H9 (cell line): ENCODE measurements at regions not wholly inside any gene's neighbourhood (a gene's known extent, or its start where the extent isn't known, plus 50 kb on each side); places are given as distances from the start of the nearest gene placed in this dataset.

Experiments
- DNase-seq: peaks from one replicate; pipeline ENCODE4 v3.0.0-alpha.2; 2017
- H2AFZ ChIP-seq: one replicate; pipeline ENCODE4 v1.6.1; 2013; ENCODE audit warnings: mild to moderate bottlenecking, low read length, control low read depth, moderate library complexity
- H2AK5ac ChIP-seq: 2 replicates; pipeline ENCODE4 v1.6.1; 2013; ENCODE audit warnings: low read length, control low read depth, mixed read lengths; ENCODE audit not compliant: insufficient read length
- H2BK120ac ChIP-seq: one replicate; pipeline ENCODE4 v1.6.1; 2013; ENCODE audit warnings: low read depth, mild to moderate bottlenecking, low read length, control low read depth, inconsistent platforms; ENCODE audit not compliant: poor library complexity, severe bottlenecking
- H2BK12ac ChIP-seq: 2 replicates; pipeline ENCODE4 v1.6.1; 2013; ENCODE audit warnings: low read length, control low read depth, mixed read lengths, low read depth; ENCODE audit not compliant: insufficient read length
- H2BK15ac ChIP-seq: 2 replicates; pipeline ENCODE4 v1.6.1; 2013; ENCODE audit warnings: low read depth, low read length, control low read depth
- H2BK20ac ChIP-seq: one replicate; pipeline ENCODE4 v1.6.1; 2013; ENCODE audit warnings: low read depth, mild to moderate bottlenecking, low read length, control low read depth, inconsistent platforms; ENCODE audit not compliant: poor library complexity, severe bottlenecking
- H2BK5ac ChIP-seq: 2 replicates; pipeline ENCODE4 v1.6.1; 2013; ENCODE audit warnings: low read length, control low read depth, mixed read lengths; ENCODE audit not compliant: insufficient read length
- H3K14ac ChIP-seq: 2 replicates; pipeline ENCODE4 v1.6.1; 2013; ENCODE audit warnings: low read length, control low read depth; ENCODE audit not compliant: insufficient read depth
- H3K18ac ChIP-seq: 2 replicates; pipeline ENCODE4 v1.6.1; 2013; ENCODE audit warnings: low read depth, mild to moderate bottlenecking, mixed read lengths, low read length, control low read depth; ENCODE audit not compliant: insufficient read length
- H3K23ac ChIP-seq: 2 replicates; pipeline ENCODE4 v1.6.1; 2013; ENCODE audit warnings: low read length, control low read depth, mixed read lengths, low read depth; ENCODE audit not compliant: insufficient read length
- H3K23me2 ChIP-seq: 2 replicates; pipeline ENCODE4 v1.6.1; 2013; ENCODE audit warnings: low read depth, mild to moderate bottlenecking, mixed read lengths, low read length, control low read depth; ENCODE audit not compliant: insufficient read length, poor library complexity, severe bottlenecking
- H3K27ac ChIP-seq: 2 replicates; pipeline ENCODE4 v1.5.1; 2013; ENCODE audit warnings: low read length, control low read depth, mixed read lengths, low read depth; ENCODE audit not compliant: insufficient read length
- H3K27me3 ChIP-seq: 2 replicates; pipeline ENCODE4 v1.6.1; 2013; ENCODE audit warnings: low read length, control low read depth, inconsistent platforms; ENCODE audit not compliant: insufficient read depth
- H3K4ac ChIP-seq: 2 replicates; pipeline ENCODE4 v1.6.1; 2013; ENCODE audit warnings: low read depth, mild to moderate bottlenecking, control low read depth, inconsistent platforms, low read length, moderate library complexity
- H3K4me1 ChIP-seq: 2 replicates; pipeline ENCODE4 v1.6.1; 2013; ENCODE audit warnings: low read length, control low read depth, inconsistent platforms; ENCODE audit not compliant: insufficient read depth
- H3K4me2 ChIP-seq: 2 replicates; pipeline ENCODE4 v1.6.1; 2013; ENCODE audit warnings: low read length, control low read depth, mixed read lengths; ENCODE audit not compliant: insufficient read length, insufficient read depth
- H3K56ac ChIP-seq: 2 replicates; pipeline ENCODE4 v1.6.1; 2013; ENCODE audit warnings: low read depth, mild to moderate bottlenecking, mixed read lengths, low read length, control low read depth; ENCODE audit not compliant: insufficient read length
- H3K79me1 ChIP-seq: 2 replicates; pipeline ENCODE4 v1.6.1; 2013; ENCODE audit warnings: low read depth, mild to moderate bottlenecking, moderate library complexity, low read length, control low read depth, inconsistent platforms; ENCODE audit not compliant: insufficient read depth, poor library complexity, severe bottlenecking
- H3K79me2 ChIP-seq: 2 replicates; pipeline ENCODE4 v1.6.1; 2013; ENCODE audit warnings: low read length, control low read depth, inconsistent platforms; ENCODE audit not compliant: insufficient read depth
- H3K9ac ChIP-seq: 2 replicates; pipeline ENCODE4 v1.6.1; 2013; ENCODE audit warnings: low read length, control low read depth, mixed read lengths; ENCODE audit not compliant: insufficient read length; ENCODE audit errors: extremely low read depth
- H3K9me3 ChIP-seq: one replicate; pipeline ENCODE4 v1.6.1; 2013; ENCODE audit warnings: low read depth, low read length, inconsistent platforms; ENCODE audit not compliant: control insufficient read depth
- H3T11ph ChIP-seq: one replicate; pipeline ENCODE4 v1.6.1; 2013; ENCODE audit warnings: mild to moderate bottlenecking, low read length, control low read depth, inconsistent platforms
- H4K20me1 ChIP-seq: one replicate; pipeline ENCODE4 v1.6.1; 2013; ENCODE audit not compliant: control insufficient read depth, insufficient read length, insufficient read depth
- H4K5ac ChIP-seq: 2 replicates; pipeline ENCODE4 v1.6.1; 2013; ENCODE audit warnings: low read depth, mild to moderate bottlenecking, mixed read lengths, low read length, control low read depth; ENCODE audit not compliant: insufficient read length
- H4K8ac ChIP-seq: replicated peaks from 2 replicates; pipeline ENCODE4 v1.6.1; 2013; ENCODE audit warnings: low read length, control low read depth, mixed read lengths, low read depth; ENCODE audit not compliant: insufficient read length
- H4K91ac ChIP-seq: 2 replicates; pipeline ENCODE4 v1.6.1; 2013; ENCODE audit warnings: low read depth, mild to moderate bottlenecking, moderate library complexity, mixed read lengths, low read length, control low read depth; ENCODE audit not compliant: insufficient read length
- H3K27ac Mint-ChIP-seq, 3 experiments: 2 replicates in 2 of 3; 3 replicates in 1 of 3; pipeline ENCODE4 v1.8.0; 2020 to 2021; ENCODE audit warnings: mixed read lengths in 3 of 3, mild to moderate bottlenecking in 1 of 3, moderate library complexity in 1 of 3
- H3K27me3 Mint-ChIP-seq: 2 replicates; pipeline ENCODE4 v1.8.0; 2021; ENCODE audit warnings: low read depth, mild to moderate bottlenecking, moderate library complexity, mixed read lengths
- H3K36me3 Mint-ChIP-seq, 3 experiments: 2 replicates in 2 of 3; 3 replicates in 1 of 3; pipeline ENCODE4 v1.8.0; 2020 to 2021; ENCODE audit warnings: low read depth in 3 of 3, mixed read lengths in 3 of 3; ENCODE audit not compliant: insufficient read depth in 1 of 3
- H3K4me1 Mint-ChIP-seq, 2 experiments: 2 replicates each; pipeline ENCODE4 v1.8.0; 2020; ENCODE audit warnings: mixed read lengths in 2 of 2
- H3K4me3 Mint-ChIP-seq, 2 experiments: 2 replicates in 1 of 2; 3 replicates in 1 of 2; pipeline ENCODE4 v1.8.0; 2020 to 2021; ENCODE audit warnings: mild to moderate bottlenecking in 2 of 2, mixed read lengths in 2 of 2, moderate library complexity in 1 of 2
- H3K9me3 Mint-ChIP-seq, 2 experiments: 2 replicates in 1 of 2; 3 replicates in 1 of 2; pipeline ENCODE4 v1.8.0; 2020; ENCODE audit warnings: mild to moderate bottlenecking in 2 of 2, mixed read lengths in 2 of 2, moderate library complexity in 1 of 2
- TF ChIP-seq, protein P1 (sequence below): fragments of 200-600 bp; sonication (generic); conservative IDR thresholded peaks from 3 replicates; pipeline ENCODE4 v1.8.0; 2021; ENCODE audit warnings: antibody characterized with exemption, mild to moderate bottlenecking

DNA sequence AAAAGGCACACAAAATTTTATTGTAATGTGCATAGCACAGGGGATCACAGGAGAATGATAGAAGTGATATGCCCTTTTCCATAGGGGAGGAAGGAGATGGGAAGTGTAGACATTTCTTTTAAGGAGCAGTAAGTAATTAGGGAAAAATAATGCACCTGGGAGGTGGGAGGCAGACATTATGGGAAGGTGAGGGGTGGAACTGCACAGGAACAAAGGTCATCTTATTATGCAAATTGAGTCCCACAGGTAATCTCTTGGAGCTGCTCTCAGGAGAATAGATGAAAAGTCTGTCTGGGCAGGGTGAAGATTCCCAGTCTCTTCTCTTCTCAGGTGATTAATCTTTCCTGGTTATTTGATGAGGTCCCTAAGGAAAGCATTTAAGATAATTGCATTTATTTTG lies 331.5 kb downstream of the ENC1 start:
- TF ChIP-seq, protein P1, sequence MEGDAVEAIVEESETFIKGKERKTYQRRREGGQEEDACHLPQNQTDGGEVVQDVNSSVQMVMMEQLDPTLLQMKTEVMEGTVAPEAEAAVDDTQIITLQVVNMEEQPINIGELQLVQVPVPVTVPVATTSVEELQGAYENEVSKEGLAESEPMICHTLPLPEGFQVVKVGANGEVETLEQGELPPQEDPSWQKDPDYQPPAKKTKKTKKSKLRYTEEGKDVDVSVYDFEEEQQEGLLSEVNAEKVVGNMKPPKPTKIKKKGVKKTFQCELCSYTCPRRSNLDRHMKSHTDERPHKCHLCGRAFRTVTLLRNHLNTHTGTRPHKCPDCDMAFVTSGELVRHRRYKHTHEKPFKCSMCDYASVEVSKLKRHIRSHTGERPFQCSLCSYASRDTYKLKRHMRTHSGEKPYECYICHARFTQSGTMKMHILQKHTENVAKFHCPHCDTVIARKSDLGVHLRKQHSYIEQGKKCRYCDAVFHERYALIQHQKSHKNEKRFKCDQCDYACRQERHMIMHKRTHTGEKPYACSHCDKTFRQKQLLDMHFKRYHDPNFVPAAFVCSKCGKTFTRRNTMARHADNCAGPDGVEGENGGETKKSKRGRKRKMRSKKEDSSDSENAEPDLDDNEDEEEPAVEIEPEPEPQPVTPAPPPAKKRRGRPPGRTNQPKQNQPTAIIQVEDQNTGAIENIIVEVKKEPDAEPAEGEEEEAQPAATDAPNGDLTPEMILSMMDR, result no peak
- H3K14ac ChIP-seq, result no peak overlapping the region
- H3K23ac ChIP-seq, result no peak overlapping the region
- H4K5ac ChIP-seq, result no peak overlapping the region
- H4K20me1 ChIP-seq, result no peaks in the 10 kb centered on the region
- Mint-ChIP-seq H3K36me3 (no peaks in the 10 kb centered on the region), H3K27ac (no peak overlapping the region), H3K27me3 (0 out of 2 replicates have a peak, but pooled peaks cover 2% of the 10 kb centered on the region), H3K4me1 (0 out of 4 replicates have a peak, but pooled peaks cover 0 to 2% of the 10 kb centered on the region in 2 experiments), H3K4me3 (no peak overlapping the region), H3K9me3 (no peaks in the 10 kb centered on the region)
- H3K27ac ChIP-seq, result no peak overlapping the region
- H2AFZ ChIP-seq, result no peak overlapping the region
- H3K4me2 ChIP-seq, result no peak overlapping the region
- H3K9me3 ChIP-seq, result no peaks in the 10 kb centered on the region
- H4K8ac ChIP-seq, result no peak overlapping the region
- H2BK20ac ChIP-seq, result no peak overlapping the region
- H3K56ac ChIP-seq, result no peak overlapping the region
- H2BK12ac ChIP-seq, result no peak overlapping the region
- no peaks in the 10 kb centered on the region for H3K79me2 ChIP-seq
- no peak overlapping the region for H3K18ac ChIP-seq
- H4K91ac ChIP-seq, result no peak overlapping the region
- H3T11ph ChIP-seq, result no peak overlapping the region
- H3K79me1 ChIP-seq, result no peaks in the 10 kb centered on the region
- H3K23me2 ChIP-seq, result no peaks in the 10 kb centered on the region
- H2BK120ac ChIP-seq, result no peak overlapping the region
- no peak overlapping the region for H2BK5ac ChIP-seq
- no peak for DNase-seq
- no peak overlapping the region for H3K9ac ChIP-seq
- no peaks in the 10 kb centered on the region for H3K4me1 ChIP-seq
- H2AK5ac ChIP-seq, result no peak overlapping the region
- no peak overlapping the region for H2BK15ac ChIP-seq
- H3K4ac ChIP-seq, result no peak overlapping the region
- H3K27me3 ChIP-seq, result no peaks in the 10 kb centered on the region
